ENCODE measurements at regions not wholly inside any gene's neighbourhood (a gene's known extent, or its start where the extent isn't known, plus 50 kb on each side); places are given as distances from the start of the nearest gene placed in this dataset.

- no peak for TF ChIP-seq CTCF (IDR thresholded peaks at IDR 0.05)
- TF ChIP-seq POLR2AphosphoS5 (IDR thresholded peaks at IDR 0.05): no peak
Observed at GRCh38 chr6:81148751-81149150, 603.7 kb downstream of the TENT5A start.

Measured in stomach (tissue), 4 donors.